ENCODE measurements at regions not wholly inside any gene's neighbourhood (a gene's known extent, or its start where the extent isn't known, plus 50 kb on each side); places are given as distances from the start of the nearest gene placed in this dataset.

GRCh38 chr2:82124629-82125028, 1820.1 kb upstream of the LRRTM1 start:
- TF ChIP-seq, protein P1, sequence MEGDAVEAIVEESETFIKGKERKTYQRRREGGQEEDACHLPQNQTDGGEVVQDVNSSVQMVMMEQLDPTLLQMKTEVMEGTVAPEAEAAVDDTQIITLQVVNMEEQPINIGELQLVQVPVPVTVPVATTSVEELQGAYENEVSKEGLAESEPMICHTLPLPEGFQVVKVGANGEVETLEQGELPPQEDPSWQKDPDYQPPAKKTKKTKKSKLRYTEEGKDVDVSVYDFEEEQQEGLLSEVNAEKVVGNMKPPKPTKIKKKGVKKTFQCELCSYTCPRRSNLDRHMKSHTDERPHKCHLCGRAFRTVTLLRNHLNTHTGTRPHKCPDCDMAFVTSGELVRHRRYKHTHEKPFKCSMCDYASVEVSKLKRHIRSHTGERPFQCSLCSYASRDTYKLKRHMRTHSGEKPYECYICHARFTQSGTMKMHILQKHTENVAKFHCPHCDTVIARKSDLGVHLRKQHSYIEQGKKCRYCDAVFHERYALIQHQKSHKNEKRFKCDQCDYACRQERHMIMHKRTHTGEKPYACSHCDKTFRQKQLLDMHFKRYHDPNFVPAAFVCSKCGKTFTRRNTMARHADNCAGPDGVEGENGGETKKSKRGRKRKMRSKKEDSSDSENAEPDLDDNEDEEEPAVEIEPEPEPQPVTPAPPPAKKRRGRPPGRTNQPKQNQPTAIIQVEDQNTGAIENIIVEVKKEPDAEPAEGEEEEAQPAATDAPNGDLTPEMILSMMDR (IDR thresholded peaks at IDR 0.05; ENCODE audit: low read length) = no peak
- TF ChIP-seq EZH2 (IDR thresholded peaks at IDR 0.05; ENCODE audit: borderline replicate concordance, low read length) = no peak
